ENCODE measurements at regions not wholly inside any gene's neighbourhood (a gene's known extent, or its start where the extent isn't known, plus 50 kb on each side); places are given as distances from the start of the nearest gene placed in this dataset.
A peak's percentile ranks its signal among the peaks of the same experiment; 100 is the strongest.

- no peaks in the 10 kb centered on the region for H3K36me3 ChIP-seq (ENCODE audit: low read depth)
- ATAC-seq (no peak), DNase-seq (no peak)
- H3K4me3 ChIP-seq, result no peak overlapping the region
- intact Hi-C loops (cut with DNase I, micrococcal nuclease), result no loop called here
- H3K9me3 ChIP-seq, result no peaks in the 10 kb centered on the region
- TF ChIP-seq, protein P1, sequence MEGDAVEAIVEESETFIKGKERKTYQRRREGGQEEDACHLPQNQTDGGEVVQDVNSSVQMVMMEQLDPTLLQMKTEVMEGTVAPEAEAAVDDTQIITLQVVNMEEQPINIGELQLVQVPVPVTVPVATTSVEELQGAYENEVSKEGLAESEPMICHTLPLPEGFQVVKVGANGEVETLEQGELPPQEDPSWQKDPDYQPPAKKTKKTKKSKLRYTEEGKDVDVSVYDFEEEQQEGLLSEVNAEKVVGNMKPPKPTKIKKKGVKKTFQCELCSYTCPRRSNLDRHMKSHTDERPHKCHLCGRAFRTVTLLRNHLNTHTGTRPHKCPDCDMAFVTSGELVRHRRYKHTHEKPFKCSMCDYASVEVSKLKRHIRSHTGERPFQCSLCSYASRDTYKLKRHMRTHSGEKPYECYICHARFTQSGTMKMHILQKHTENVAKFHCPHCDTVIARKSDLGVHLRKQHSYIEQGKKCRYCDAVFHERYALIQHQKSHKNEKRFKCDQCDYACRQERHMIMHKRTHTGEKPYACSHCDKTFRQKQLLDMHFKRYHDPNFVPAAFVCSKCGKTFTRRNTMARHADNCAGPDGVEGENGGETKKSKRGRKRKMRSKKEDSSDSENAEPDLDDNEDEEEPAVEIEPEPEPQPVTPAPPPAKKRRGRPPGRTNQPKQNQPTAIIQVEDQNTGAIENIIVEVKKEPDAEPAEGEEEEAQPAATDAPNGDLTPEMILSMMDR (IDR thresholded peaks at IDR 0.05), result no peak
- H3K4me1 ChIP-seq (ENCODE audit: low read depth), result no peaks in the 10 kb centered on the region
Observed at GRCh38 chr9:82613498-82613897, 449.4 kb downstream of the RASEF start.

GRCh38 chr9:82616545-82616944 lies 446.4 kb downstream of the RASEF start:
- Histone ChIP-seq H3K36me3 (ENCODE audit: low read depth) (no peaks in the 10 kb centered on the region), H3K9me3 (no peaks in the 10 kb centered on the region), H3K4me3 (no peak overlapping the region), H3K4me1 (ENCODE audit: low read depth) (no peaks in the 10 kb centered on the region)
- intact Hi-C loops (cut with DNase I, micrococcal nuclease), result no loop called here
- ATAC-seq, result no peak
- no peak for DNase-seq
- TF ChIP-seq, protein P1 (IDR thresholded peaks at IDR 0.05), result no peak

DNA sequence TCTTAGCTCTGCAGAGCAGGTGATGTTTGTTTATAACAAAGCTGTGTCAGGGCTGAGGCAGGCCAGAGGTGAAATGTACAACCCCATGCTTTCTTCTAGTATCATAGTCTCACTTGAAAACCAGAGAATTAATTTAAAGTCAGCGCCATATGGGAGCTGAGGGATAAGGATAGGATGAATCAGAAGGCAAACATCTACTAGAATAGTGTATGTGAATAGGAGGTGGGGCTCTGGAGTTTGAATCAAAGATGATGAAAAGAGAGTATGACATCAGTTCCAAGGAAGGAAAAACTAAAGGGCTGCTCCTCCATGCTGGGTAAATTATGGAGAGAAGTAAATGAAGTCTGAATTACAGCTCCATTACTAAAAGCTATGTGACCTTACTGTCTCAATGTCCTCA lies 441.5 kb downstream of the RASEF start:
- intact Hi-C loops (cut with DNase I, micrococcal nuclease), result no loop called here
- ATAC-seq (peak; percentile 42), DNase-seq (no peak)
- H3K9me3 ChIP-seq, result no peaks in the 10 kb centered on the region
- no peaks in the 10 kb centered on the region for H3K4me1 ChIP-seq (ENCODE audit: low read depth)
- H3K36me3 ChIP-seq (ENCODE audit: low read depth), result no peaks in the 10 kb centered on the region
- TF ChIP-seq, protein P1 (IDR thresholded peaks at IDR 0.05), result no peak
- H3K4me3 ChIP-seq, result no peak overlapping the region

GRCh38 chr9:82637368-82637767 lies 425.6 kb downstream of the RASEF start:
- Histone ChIP-seq H3K9me3 (no peaks in the 10 kb centered on the region), H3K36me3 (ENCODE audit: low read depth) (no peaks in the 10 kb centered on the region), H3K4me3 (no peak overlapping the region), H3K4me1 (ENCODE audit: low read depth) (no peaks in the 10 kb centered on the region)
- TF ChIP-seq, protein P1 (IDR thresholded peaks at IDR 0.05), result no peak
- ATAC-seq, result no peak
- DNase-seq, result peak in 1 of 3 donors; percentile 31
- intact Hi-C loops (cut with DNase I, micrococcal nuclease), result no loop called here

- ATAC-seq, result no peak
- no peaks in the 10 kb centered on the region for H3K4me1 ChIP-seq (ENCODE audit: low read depth)
- TF ChIP-seq, protein P1 (IDR thresholded peaks at IDR 0.05), result no peak
- H3K4me3 ChIP-seq, result no peak overlapping the region
- intact Hi-C loops (cut with DNase I, micrococcal nuclease), result no loop called here
- H3K9me3 ChIP-seq, result no peaks in the 10 kb centered on the region
- DNase-seq, result no peak
- no peaks in the 10 kb centered on the region for H3K36me3 ChIP-seq (ENCODE audit: low read depth)
Observed at GRCh38 chr9:82645600-82645999, 417.3 kb downstream of the RASEF start.

DNA sequence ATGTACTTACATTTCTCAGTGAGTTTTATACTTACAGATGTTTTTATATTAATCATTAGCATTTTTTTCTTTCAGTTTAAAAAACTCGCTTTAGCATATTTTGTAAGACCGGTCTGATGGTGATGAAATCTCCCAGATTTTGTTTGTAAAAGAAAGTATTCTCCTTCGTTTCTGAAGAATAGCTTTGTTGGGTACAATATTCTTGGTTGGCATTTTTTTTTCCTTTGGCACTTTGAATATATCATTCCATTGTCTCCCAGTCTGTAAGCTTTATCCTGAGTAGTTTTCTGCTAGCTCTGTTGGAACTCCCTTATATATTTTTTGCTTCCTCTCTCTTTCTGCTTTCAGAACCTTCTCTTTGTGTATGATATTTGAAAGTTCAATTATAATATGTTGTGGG lies 412.6 kb downstream of the RASEF start:
- no peaks in the 10 kb centered on the region for H3K4me1 ChIP-seq (ENCODE audit: low read depth)
- TF ChIP-seq, protein P1 (IDR thresholded peaks at IDR 0.05), result no peak
- ATAC-seq (no peak), DNase-seq (no peak)
- H3K36me3 ChIP-seq (ENCODE audit: low read depth), result no peaks in the 10 kb centered on the region
- H3K4me3 ChIP-seq, result no peak overlapping the region
- peaks cover 2% of the 10 kb centered on the region for H3K9me3 ChIP-seq
- intact Hi-C loops (cut with DNase I, micrococcal nuclease), result no loop called here
